ENCODE measurements at regions not wholly inside any gene's neighbourhood (a gene's known extent, or its start where the extent isn't known, plus 50 kb on each side); places are given as distances from the start of the nearest gene placed in this dataset.
"Not testable (repeated sequence)": the region's sequence is repeated elsewhere in the genome, so short reads cannot be mapped to it uniquely, and the experiment has no call there.

- TF ChIP-seq, protein P1, sequence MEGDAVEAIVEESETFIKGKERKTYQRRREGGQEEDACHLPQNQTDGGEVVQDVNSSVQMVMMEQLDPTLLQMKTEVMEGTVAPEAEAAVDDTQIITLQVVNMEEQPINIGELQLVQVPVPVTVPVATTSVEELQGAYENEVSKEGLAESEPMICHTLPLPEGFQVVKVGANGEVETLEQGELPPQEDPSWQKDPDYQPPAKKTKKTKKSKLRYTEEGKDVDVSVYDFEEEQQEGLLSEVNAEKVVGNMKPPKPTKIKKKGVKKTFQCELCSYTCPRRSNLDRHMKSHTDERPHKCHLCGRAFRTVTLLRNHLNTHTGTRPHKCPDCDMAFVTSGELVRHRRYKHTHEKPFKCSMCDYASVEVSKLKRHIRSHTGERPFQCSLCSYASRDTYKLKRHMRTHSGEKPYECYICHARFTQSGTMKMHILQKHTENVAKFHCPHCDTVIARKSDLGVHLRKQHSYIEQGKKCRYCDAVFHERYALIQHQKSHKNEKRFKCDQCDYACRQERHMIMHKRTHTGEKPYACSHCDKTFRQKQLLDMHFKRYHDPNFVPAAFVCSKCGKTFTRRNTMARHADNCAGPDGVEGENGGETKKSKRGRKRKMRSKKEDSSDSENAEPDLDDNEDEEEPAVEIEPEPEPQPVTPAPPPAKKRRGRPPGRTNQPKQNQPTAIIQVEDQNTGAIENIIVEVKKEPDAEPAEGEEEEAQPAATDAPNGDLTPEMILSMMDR (conservative IDR thresholded peaks at IDR 0.05; ENCODE audit: low read length), result no peak
- no peak overlapping the region for H3K4me3 ChIP-seq (ENCODE audit: low read length)
- no peak for DNase-seq (ENCODE audit: low read depth)
Measured at GRCh38 chr4:97074531-97074930, 1068.7 kb downstream of the STPG2 start.

GRCh38 chr4:97081951-97082350 lies 1061.3 kb downstream of the STPG2 start:
- DNase-seq (ENCODE audit: low read depth), result no peak
- TF ChIP-seq, protein P1 (conservative IDR thresholded peaks at IDR 0.05; ENCODE audit: low read length), result no peak
- no peak overlapping the region for H3K4me3 ChIP-seq (ENCODE audit: low read length)

DNA sequence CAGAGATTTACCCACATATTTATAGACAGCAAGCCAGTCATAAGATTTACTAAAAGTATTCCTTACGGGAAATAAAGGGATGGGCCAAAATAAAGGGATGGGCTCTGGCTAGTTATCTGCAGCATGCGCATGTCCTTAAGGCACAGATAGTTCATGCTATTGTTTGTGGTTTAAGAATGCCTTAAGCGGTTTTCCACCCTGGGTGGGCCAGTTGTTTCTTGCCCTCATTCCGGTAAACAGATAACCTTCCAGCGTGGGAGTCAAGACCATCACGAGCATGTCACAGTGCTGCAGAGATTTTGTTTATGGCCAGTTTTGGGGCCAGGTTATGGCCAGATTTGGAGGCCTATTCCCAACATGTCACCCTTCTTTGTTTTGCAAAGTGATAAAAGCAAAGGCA lies 1046.2 kb downstream of the STPG2 start:
- H3K4me3 ChIP-seq (ENCODE audit: low read length); DNase-seq (ENCODE audit: low read depth): not testable (repeated sequence)

DNA sequence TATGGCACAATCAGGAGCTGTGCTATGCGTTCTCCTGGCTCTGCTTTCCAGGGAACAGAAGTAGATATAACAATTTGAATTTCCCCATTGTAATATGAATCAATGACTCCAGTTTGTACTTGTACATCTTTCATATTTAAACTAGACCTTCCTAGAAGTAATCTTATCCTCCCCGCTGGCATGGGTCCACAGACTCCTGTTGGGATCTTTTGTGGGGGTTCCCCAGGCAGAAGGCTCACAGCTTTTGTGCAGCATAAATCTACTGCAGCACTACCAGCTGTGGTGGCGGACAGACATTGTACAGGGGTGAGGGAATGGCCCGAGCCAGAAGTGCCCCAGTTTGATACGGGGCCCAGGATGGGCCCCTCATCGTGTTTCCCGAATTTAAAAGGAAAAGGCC lies 1042.1 kb downstream of the STPG2 start:
- H3K4me3 ChIP-seq (ENCODE audit: low read length); DNase-seq (ENCODE audit: low read depth): not testable (repeated sequence)

DNA sequence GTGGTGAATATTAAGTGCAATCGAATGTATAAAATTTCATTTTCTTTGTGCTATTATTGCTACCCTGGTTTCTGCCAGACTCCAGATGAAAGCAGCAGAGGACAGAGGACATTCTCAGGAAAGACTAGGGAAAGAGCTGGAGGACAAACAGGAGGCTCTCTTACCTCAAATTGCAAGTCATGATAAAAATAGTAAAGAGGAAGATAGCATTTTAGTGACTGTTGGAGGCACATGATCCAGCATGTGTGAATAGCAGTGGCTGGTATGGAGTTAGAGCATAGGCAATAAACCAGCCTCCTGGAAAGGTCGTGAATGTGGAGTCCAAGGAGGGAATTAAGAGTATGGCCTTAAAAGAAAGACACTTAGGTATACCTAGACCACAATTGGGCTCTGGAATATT lies 1040.0 kb downstream of the STPG2 start:
- TF ChIP-seq, protein P1 (conservative IDR thresholded peaks at IDR 0.05; ENCODE audit: low read length), result no peak
- DNase-seq (ENCODE audit: low read depth), result no peak
- H3K4me3 ChIP-seq (ENCODE audit: low read length), result no peak overlapping the region

DNA sequence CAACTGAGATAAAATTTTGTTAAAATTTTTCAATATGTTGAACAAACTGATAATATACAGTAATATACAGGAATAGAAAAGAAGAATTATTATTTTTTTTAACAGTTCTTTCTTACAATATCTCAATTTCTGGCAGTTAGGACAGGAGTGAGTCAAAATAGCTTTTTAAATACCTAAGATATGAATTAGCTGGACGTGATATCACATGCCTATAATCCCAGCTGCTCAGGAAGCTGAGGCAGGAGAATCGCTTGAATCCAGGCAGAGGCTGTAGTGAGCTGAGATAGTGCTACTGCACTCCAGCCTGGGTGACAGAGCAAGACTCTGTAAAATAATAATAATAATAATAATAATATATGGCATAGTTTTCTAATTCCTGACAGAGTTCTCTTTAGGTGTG lies 1039.3 kb downstream of the STPG2 start:
- H3K4me3 ChIP-seq (ENCODE audit: low read length), result no peak overlapping the region
- DNase-seq (ENCODE audit: low read depth), result no peak
- TF ChIP-seq, protein P1 (conservative IDR thresholded peaks at IDR 0.05; ENCODE audit: low read length), result no peak

DNA sequence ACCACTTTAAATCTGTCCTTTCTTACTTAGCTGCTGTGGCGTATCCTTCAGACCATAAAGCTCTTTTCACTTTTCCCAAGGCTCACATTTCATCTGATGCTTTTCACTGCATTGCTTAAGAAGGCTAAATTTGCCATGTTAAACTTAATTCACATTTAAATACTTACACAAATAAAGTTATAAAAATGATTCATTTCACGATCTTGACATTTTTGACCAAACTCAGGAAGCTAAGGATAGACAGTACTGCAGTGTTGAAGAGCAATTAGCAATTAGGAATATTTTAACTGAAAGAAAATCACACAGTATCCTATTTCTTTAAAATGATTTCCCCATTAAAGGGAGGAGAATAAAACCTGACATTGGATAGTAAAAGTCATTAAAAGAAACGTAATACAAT lies 1038.6 kb downstream of the STPG2 start:
- DNase-seq (ENCODE audit: low read depth), result no peak
- H3K4me3 ChIP-seq (ENCODE audit: low read length), result no peak overlapping the region
- TF ChIP-seq, protein P1 (conservative IDR thresholded peaks at IDR 0.05; ENCODE audit: low read length), result no peak

DNA sequence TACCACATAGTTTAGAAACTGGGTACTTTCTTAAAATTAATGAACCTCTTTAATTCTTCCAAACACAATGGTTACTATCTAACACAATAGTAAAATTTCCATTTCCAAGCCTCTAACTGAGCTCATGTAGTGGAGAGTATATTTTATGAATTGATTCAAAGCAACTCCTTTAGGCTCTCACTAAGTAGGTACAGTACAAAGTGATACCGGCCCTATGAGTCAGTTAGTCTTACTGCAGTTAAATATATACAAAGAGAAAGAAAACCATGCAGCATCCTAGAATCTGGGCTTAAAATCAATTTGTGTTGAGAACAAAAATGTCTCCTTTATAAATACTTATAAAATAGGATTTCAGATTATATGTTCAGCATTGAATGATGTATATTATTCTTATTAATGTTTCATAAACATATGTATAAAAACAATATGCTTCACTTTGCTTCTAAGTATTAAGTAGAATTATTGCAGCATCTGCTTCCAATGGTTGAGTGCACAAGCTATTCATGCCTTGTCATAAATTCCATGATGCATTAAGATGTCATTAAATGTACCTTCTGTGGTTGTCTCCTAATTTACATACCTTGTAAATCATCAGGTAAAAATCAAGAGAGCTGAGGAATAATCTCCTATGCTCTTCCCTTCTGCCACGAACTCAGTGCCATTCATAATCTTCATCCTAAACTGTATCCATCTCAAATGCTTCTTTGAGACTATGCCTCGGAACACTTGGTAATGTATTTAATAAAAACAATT lies 1037.8 kb downstream of the STPG2 start:
- DNase-seq (ENCODE audit: low read depth), result no peak
- TF ChIP-seq, protein P1 (conservative IDR thresholded peaks at IDR 0.05; ENCODE audit: low read length), result no peak
- H3K4me3 ChIP-seq (ENCODE audit: low read length), result no peak overlapping the region
